ENCODE measurements at regions not wholly inside any gene's neighbourhood (a gene's known extent, or its start where the extent isn't known, plus 50 kb on each side); places are given as distances from the start of the nearest gene placed in this dataset.

- Mint-ChIP-seq H3K9me3 (ENCODE audit: unreplicated experiment) (peaks cover 41% of the 10 kb centered on the region), H3K27ac (ENCODE audit: unreplicated experiment) (no peak overlapping the region), H3K27me3 (ENCODE audit: unreplicated experiment) (no peaks in the 10 kb centered on the region), H3K36me3 (ENCODE audit: unreplicated experiment) (no peaks in the 10 kb centered on the region), H3K4me1 (ENCODE audit: unreplicated experiment) (no peaks in the 10 kb centered on the region), H3K4me3 (ENCODE audit: unreplicated experiment) (no peak overlapping the region)
- DNase-seq (ENCODE audit: extremely low spot score, unreplicated experiment): no peak
- no peak for TF ChIP-seq CTCF (IDR thresholded peaks at IDR 0.05)
Observed at GRCh38 chr3:6807967-6808588, 52.8 kb upstream of the GRM7 start.

- Mint-ChIP-seq H3K4me3 (ENCODE audit: unreplicated experiment) (no peak overlapping the region), H3K36me3 (ENCODE audit: unreplicated experiment) (no peaks in the 10 kb centered on the region), H3K4me1 (ENCODE audit: unreplicated experiment) (no peaks in the 10 kb centered on the region), H3K9me3 (ENCODE audit: unreplicated experiment) (peaks cover 41% of the 10 kb centered on the region), H3K27me3 (ENCODE audit: unreplicated experiment) (no peaks in the 10 kb centered on the region), H3K27ac (ENCODE audit: unreplicated experiment) (no peak overlapping the region)
- no peak for DNase-seq (ENCODE audit: extremely low spot score, unreplicated experiment)
- no peak for TF ChIP-seq CTCF (IDR thresholded peaks at IDR 0.05)
Observed at GRCh38 chr3:6809349-6809748, 51.6 kb upstream of the GRM7 start.

Measured in osteocyte (in vitro differentiated cells).